Left renal pelvis (tissue), 4 donors: ENCODE measurements at regions not wholly inside any gene's neighbourhood (a gene's known extent, or its start where the extent isn't known, plus 50 kb on each side); places are given as distances from the start of the nearest gene placed in this dataset.

Experiments
- DNase-seq, 4 donors: peaks; one replicate each; pipeline ENCODE4 v3.0.0-alpha.2; 2013; ENCODE audit warnings: low read depth in 4 of 4, low spot score in 3 of 4

GRCh38 chr10:94085766-94086437, 92.2 kb downstream of the PLCE1 start:
- no peak for DNase-seq

GRCh38 chr10:94088926-94089381, 95.2 kb downstream of the PLCE1 start:
- DNase-seq, result no peak

GRCh38 chr10:94091649-94092048, 97.9 kb downstream of the PLCE1 start:
- no peak for DNase-seq

- no peak for DNase-seq
Measured at GRCh38 chr10:94092848-94093247, 99.1 kb downstream of the PLCE1 start.

GRCh38 chr10:94093286-94093905, 99.7 kb downstream of the PLCE1 start:
- DNase-seq, result no peak

GRCh38 chr10:94094540-94094939, 100.8 kb downstream of the PLCE1 start:
- DNase-seq, result no peak

GRCh38 chr10:94097656-94098055, 103.9 kb downstream of the PLCE1 start:
- no peak for DNase-seq

- no peak for DNase-seq
Measured at GRCh38 chr10:94098896-94099295, 105.2 kb downstream of the PLCE1 start.

- DNase-seq, result no peak
Measured at GRCh38 chr10:94101894-94102293, 108.2 kb downstream of the PLCE1 start.

GRCh38 chr10:94102436-94102835, 108.7 kb downstream of the PLCE1 start:
- DNase-seq, result no peak

GRCh38 chr10:94103192-94103591, 109.5 kb downstream of the PLCE1 start:
- no peak for DNase-seq

GRCh38 chr10:94103801-94104221, 110.1 kb downstream of the PLCE1 start:
- peak; percentile 49 to 72 (median 57) for DNase-seq

GRCh38 chr10:94104316-94105000, 110.7 kb downstream of the PLCE1 start:
- DNase-seq, result no peak

GRCh38 chr10:94105226-94105625, 111.5 kb downstream of the PLCE1 start:
- no peak for DNase-seq

- DNase-seq, result no peak
Measured at GRCh38 chr10:94107191-94107590, 113.5 kb downstream of the PLCE1 start.

GRCh38 chr10:94108200-94108599, 114.5 kb downstream of the PLCE1 start:
- no peak for DNase-seq

GRCh38 chr10:94111367-94111766, 117.6 kb downstream of the PLCE1 start:
- DNase-seq, result no peak

GRCh38 chr10:94112321-94112720, 118.6 kb downstream of the PLCE1 start:
- DNase-seq, result no peak

GRCh38 chr10:94115725-94116124, 122.0 kb downstream of the PLCE1 start:
- no peak for DNase-seq

- DNase-seq, result no peak
Measured at GRCh38 chr10:94116848-94117247, 123.1 kb downstream of the PLCE1 start.

- DNase-seq, result no peak
Measured at GRCh38 chr10:94122211-94122610, 128.5 kb downstream of the PLCE1 start.
